Uterus (tissue), 3 donors: ENCODE measurements at regions not wholly inside any gene's neighbourhood (a gene's known extent, or its start where the extent isn't known, plus 50 kb on each side); places are given as distances from the start of the nearest gene placed in this dataset.

Source experiments
- DNase-seq, 2 donors: peaks; one replicate each; pipeline ENCODE4 v3.0.0-alpha.2; 2019 to 2020
- H3K27ac ChIP-seq, 2 donors: fragments of 200-600 bp; sonication (generic); 1 replicate in 1 of 2; 2 replicates in 1 of 2; pipeline ENCODE4 v1.5.1; 2016 to 2018
- H3K27me3 ChIP-seq, 2 donors: fragments of 200-600 bp; sonication (generic); one replicate each; pipeline ENCODE4 v1.5.1; 2018 to 2019; ENCODE audit warnings: control low read depth in 1 of 2
- H3K36me3 ChIP-seq, 2 donors: fragments of 200-600 bp; sonication (generic); one replicate each; pipeline ENCODE4 v1.5.1; 2019; ENCODE audit warnings: control low read depth in 1 of 2
- H3K4me1 ChIP-seq, 2 donors: fragments of 200-600 bp; sonication (generic); one replicate each; pipeline ENCODE4 v1.5.1; 2018 to 2019; ENCODE audit warnings: control low read depth in 1 of 2
- H3K4me3 ChIP-seq, 2 donors: fragments of 200-600 bp; sonication (generic); 1 replicate in 1 of 2; 2 replicates in 1 of 2; pipeline ENCODE4 v1.5.1; 2018 to 2019; ENCODE audit warnings: mild to moderate bottlenecking in 1 of 2
- H3K9me3 ChIP-seq, 2 donors: fragments of 200-600 bp; sonication (generic); one replicate each; pipeline ENCODE4 v1.5.1; 2019; ENCODE audit warnings: control low read depth in 1 of 2
- CTCF ChIP-seq, 4 experiments: fragments of 200-600 bp in 2 of 4; fragments of 450-650 bp in 2 of 4; sonication (generic) in 2 of 4; IDR thresholded peaks; one replicate each; pipeline ENCODE4 v1.5.1; 2016 to 2019; ENCODE audit warnings: antibody characterized with exemption in 4 of 4, mild to moderate bottlenecking in 2 of 4, moderate library complexity in 1 of 4
- POLR2A ChIP-seq, 2 donors: fragments of 450-650 bp; IDR thresholded peaks; one replicate each; pipeline ENCODE4 v1.6.1; 2016; ENCODE audit warnings: antibody characterized with exemption in 2 of 2, mild to moderate bottlenecking in 1 of 2, moderate library complexity in 1 of 2
- intact Hi-C: fragments of 100-400 bp; cut with DNase I; formaldehyde crosslinking; loops from one replicate; pipeline ENCODE4 v1.15.1; 2023; ENCODE audit warnings: low total_unique reads
- donor health status: DM: yes; HTN: yes; CAD: no.

- DNase-seq, result no peak
- intact Hi-C loops, result no loop called here
- TF ChIP-seq POLR2A (IDR thresholded peaks at IDR 0.05), result no peak
- TF ChIP-seq CTCF (IDR thresholded peaks at IDR 0.05), result no peak
- H3K9me3 ChIP-seq, result no peaks in the 10 kb centered on the region
- H3K27me3 ChIP-seq, result no peaks in the 10 kb centered on the region
- H3K27ac ChIP-seq, result no peak overlapping the region
- no peaks in the 10 kb centered on the region for H3K36me3 ChIP-seq
- H3K4me3 ChIP-seq, result no peak overlapping the region
- no peaks in the 10 kb centered on the region for H3K4me1 ChIP-seq
Observed at GRCh38 chr1:221620437-221621384, 121.2 kb downstream of the DUSP10 start.

GRCh38 chr1:221621683-221622082 is 120.2 kb downstream of the DUSP10 start:
- intact Hi-C loops, result no loop called here
- H3K27me3 ChIP-seq, result no peaks in the 10 kb centered on the region
- no peak overlapping the region for H3K27ac ChIP-seq
- no peak overlapping the region for H3K4me3 ChIP-seq
- H3K9me3 ChIP-seq, result no peaks in the 10 kb centered on the region
- no peaks in the 10 kb centered on the region for H3K4me1 ChIP-seq
- no peak for TF ChIP-seq POLR2A (IDR thresholded peaks at IDR 0.05)
- TF ChIP-seq CTCF (IDR thresholded peaks at IDR 0.05), result no peak
- DNase-seq, result no peak
- no peaks in the 10 kb centered on the region for H3K36me3 ChIP-seq

- no peak for TF ChIP-seq CTCF (IDR thresholded peaks at IDR 0.05)
- TF ChIP-seq POLR2A (IDR thresholded peaks at IDR 0.05), result no peak
- H3K9me3 ChIP-seq, result no peaks in the 10 kb centered on the region
Observed at GRCh38 chr1:221622389-221622788, 119.5 kb downstream of the DUSP10 start.

GRCh38 chr1:221625026-221625425 is 116.9 kb downstream of the DUSP10 start:
- no peak for DNase-seq
- no peak overlapping the region for H3K4me3 ChIP-seq
- no peaks in the 10 kb centered on the region for H3K9me3 ChIP-seq
- TF ChIP-seq POLR2A (IDR thresholded peaks at IDR 0.05) (no peak), CTCF (IDR thresholded peaks at IDR 0.05) (no peak)
- H3K27me3 ChIP-seq, result no peaks in the 10 kb centered on the region
- no peaks in the 10 kb centered on the region for H3K4me1 ChIP-seq
- no peak overlapping the region for H3K27ac ChIP-seq
- no peaks in the 10 kb centered on the region for H3K36me3 ChIP-seq
- intact Hi-C loops, result no loop called here

More at GRCh38 chr1:221622389-221622788, 119.5 kb downstream of the DUSP10 start:
- intact Hi-C loops, result no loop called here
- no peaks in the 10 kb centered on the region for H3K4me1 ChIP-seq
- H3K27ac ChIP-seq, result no peak overlapping the region
- H3K4me3 ChIP-seq, result no peak overlapping the region
- H3K36me3 ChIP-seq, result no peaks in the 10 kb centered on the region
- no peak for DNase-seq
- H3K27me3 ChIP-seq, result no peaks in the 10 kb centered on the region

- Histone ChIP-seq H3K27me3 (no peaks in the 10 kb centered on the region), H3K36me3 (no peaks in the 10 kb centered on the region), H3K9me3 (no peaks in the 10 kb centered on the region), H3K4me3 (no peak overlapping the region), H3K27ac (no peak overlapping the region), H3K4me1 (no peaks in the 10 kb centered on the region)
- no peak for TF ChIP-seq POLR2A (IDR thresholded peaks at IDR 0.05)
- intact Hi-C loops, result no loop called here
- no peak for DNase-seq
Observed at GRCh38 chr1:221626041-221626440, 115.8 kb downstream of the DUSP10 start.
